ENCODE measurements at regions not wholly inside any gene's neighbourhood (a gene's known extent, or its start where the extent isn't known, plus 50 kb on each side); places are given as distances from the start of the nearest gene placed in this dataset.

DNA sequence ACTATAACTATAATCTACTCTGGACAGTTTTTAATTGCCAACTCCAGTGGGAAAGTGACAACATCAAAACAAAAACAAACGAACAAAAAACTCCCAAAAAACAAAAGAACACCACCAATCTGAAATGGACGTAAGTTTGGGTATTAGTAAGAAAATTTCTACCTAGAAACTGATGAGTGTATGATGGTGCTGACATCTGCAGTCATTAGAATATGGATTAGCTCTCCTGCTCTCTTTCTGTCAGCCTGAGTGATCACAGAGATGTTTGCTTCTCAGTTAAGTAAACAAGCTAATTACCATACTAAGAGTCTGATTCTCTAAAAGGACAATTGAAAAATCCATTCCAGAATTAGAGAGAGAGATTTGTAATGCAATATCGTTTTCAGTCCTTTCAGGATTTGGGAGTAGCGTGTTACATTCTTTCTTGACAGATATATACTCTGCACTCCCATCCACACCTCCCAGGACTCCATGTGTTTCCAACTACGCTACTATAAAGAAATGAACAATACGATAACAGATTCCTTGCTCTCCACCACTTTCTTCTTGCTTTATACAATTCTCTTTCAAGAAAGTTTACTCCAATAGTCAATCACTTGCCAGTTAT is 1347.4 kb upstream of the PIK3C3 start:
- DNase-seq: no peak

GRCh38 chr18:40606996-40607395 is 1348.0 kb upstream of the PIK3C3 start:
- no peak for DNase-seq

GRCh38 chr18:40583671-40584070 is 1371.4 kb upstream of the PIK3C3 start:
- no peak for DNase-seq

GRCh38 chr18:40582105-40582504 is 1372.9 kb upstream of the PIK3C3 start:
- DNase-seq: no peak

DNA sequence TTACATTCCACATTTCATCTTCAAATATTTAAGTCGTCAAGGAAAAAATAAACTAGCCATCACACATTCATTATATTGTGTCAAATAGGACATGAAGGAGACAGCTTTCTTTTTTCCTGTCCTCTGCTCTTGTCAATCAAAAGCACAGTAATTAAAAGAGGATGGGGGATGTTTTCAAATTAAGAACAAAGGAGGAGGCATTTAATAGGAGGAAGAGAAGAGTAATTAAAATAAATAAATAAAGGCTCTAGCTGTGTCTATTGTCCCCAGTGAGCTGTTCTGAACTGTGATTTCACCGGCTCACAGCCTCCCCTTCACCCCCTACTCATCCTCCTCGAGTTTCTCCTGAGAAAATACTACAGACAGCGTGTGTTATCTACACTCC is 1377.1 kb upstream of the PIK3C3 start:
- DNase-seq: no peak

DNA sequence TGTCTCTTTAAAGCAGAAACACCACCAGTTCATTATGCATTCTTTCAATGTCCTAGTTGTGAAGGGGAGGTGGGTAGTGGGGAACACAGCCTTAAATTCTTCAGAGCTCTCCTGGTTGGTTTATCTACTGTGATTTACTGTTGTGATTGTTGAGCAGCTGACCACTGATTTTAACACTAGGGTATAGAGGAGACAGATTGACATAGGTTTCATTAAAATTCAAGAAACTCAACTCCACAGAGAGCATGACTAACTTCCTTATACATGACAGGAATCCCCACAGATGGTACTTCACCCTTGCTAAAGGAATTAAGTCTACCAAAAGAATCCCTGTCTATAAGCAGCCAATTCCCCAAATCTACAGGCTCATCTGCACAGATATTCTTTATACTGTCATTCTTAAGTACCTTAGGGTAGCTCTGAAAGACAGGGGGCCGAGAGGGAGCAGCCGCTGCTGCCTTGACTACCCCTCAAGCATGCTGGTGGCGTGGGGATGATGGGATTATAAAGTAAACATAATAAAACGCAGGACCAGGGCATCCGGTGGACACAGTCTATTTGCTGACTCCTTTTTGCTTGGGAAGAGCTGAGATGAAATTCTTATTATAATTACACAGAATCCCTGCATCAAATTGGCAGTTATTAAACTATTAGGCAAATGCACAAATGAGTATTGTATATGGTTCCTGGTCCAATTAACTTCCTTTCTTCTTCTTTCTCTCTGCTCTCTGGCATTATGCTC is 1377.6 kb upstream of the PIK3C3 start:
- DNase-seq: no peak

GRCh38 chr18:40576507-40577115 is 1378.4 kb upstream of the PIK3C3 start:
- no peak for DNase-seq

- DNase-seq: no peak
These were observed 1384.4 kb upstream of the PIK3C3 start for GRCh38 chr18:40570615-40571014.

DNA sequence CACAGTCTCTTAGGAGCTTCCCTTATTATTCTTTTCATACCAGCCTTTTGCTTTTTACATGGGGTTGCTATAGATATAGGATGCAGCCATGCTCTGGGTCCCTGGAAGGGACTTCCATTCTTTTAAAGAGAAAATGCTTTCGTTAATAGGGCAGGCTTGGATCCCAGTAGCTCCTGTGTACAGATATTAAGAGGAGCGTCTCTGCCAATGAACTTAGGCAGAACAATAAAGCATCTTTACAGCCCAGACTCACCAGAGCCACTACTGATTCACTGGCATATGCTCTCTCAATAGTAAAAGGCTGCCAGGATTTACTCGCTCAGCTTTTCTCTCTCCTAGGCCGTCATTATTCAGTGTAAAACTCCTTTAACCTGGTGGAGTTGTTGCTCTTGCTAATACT is 1385.4 kb upstream of the PIK3C3 start:
- DNase-seq: no peak

GRCh38 chr18:40566510-40566844 is 1388.6 kb upstream of the PIK3C3 start:
- no peak for DNase-seq

DNA sequence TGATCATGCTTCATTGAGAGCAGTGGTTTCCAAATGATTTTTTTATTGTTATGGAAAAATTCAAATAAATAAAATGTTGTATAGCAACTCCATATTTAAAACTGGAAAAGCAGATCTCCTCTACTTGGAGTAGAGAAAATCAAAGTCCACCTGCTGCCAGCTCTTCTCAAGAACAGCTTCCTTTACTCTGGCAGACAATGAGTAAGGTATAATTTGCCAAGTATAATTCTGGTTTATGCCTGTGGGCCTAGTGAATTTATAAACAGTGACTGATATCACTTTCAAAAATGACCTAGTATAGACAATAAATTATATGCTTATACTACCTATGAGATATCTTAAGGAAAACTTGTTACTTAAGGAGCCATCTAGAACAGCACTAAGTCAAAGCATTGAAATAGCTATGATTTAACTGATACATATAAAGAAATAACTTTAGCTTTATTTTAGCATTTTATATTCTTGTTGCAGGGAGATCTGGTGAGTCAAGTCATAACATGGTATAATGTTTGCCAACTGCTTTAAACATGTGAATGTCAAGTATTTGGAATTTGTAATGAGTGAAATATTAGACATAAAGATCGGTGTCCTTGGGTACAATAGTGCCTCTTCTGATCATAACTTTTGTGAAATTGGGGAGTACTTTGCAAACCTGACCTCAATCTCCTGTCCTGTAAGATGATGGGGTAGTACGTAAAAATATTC is 1389.1 kb upstream of the PIK3C3 start:
- no peak for DNase-seq

DNA sequence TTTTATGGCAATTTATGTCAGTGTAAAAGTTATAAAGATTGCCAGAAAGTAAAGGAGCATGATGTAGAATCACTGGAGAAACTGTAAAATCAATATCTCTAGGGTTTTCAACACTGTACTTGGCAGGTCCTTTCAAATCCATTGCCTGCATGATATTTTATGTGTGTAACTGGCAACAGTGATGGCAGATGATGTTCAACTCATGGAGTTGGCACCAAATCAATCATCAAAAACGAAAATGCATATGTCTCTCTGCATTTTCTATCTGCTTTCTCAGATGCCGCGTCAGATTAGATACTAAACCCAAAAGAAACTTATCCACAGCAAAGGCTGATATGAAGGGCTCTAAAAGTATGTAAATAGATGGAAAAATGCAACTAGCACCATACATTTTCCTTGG is 1395.5 kb upstream of the PIK3C3 start:
- DNase-seq: no peak

DNA sequence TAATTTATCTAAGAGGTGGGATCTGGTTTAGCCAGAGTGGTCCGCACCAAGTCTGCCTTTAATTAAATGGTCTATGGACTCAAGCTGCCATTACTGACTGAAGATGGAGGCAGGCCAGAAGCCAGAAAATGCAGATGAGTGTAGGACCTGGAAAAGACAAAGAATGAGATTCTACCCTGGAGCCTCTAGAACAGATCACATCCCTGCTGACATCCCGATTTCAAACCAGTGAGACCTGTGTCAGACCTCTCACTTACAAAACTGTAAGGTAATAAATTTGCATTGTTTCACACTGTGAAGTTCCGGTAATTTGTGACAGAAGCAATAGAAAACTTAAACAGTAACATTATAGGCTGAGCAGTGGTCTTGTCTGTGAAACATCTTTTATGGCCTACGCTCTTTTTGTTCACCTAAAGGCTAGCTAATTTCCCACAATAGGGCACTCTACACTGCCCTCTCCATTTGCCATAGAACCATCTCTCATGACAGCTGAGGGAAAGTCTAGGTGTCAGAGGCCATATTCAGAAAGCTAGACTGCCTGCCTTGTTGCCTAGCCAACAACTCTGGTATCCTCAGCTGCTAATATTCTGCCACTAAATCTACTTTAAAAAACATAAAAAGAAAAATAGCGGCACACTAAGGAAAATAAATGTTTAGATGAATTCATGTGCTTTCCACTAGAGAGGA is 1396.2 kb upstream of the PIK3C3 start:
- DNase-seq: no peak

- DNase-seq: no peak
These were observed 1399.1 kb upstream of the PIK3C3 start for GRCh38 chr18:40555914-40556313.

DNA sequence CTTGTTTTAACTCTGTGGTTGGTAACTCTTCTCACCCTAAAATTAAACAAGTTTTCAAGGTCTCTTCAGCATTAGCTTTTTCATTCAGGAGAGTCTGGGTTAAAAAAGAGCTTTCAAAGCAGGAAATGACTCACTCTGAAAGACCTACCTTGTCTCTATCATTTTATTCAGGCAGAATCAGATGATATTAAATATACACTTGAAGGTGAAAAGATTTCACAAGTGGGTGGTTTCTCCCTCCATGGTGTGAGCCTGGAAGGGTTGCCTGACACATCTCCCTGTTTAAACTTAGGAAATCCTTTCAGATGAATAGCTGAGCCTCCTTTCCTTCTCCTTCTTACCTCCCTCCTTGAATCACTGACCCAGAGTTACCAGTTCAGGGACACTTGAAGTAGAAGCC is 1402.0 kb upstream of the PIK3C3 start:
- DNase-seq: no peak

GRCh38 chr18:40546875-40547274 is 1408.2 kb upstream of the PIK3C3 start:
- DNase-seq: no peak

GRCh38 chr18:40534723-40535122 is 1420.3 kb upstream of the PIK3C3 start:
- DNase-seq: no peak

GRCh38 chr18:40532046-40532445 is 1423.0 kb upstream of the PIK3C3 start:
- DNase-seq: no peak

DNA sequence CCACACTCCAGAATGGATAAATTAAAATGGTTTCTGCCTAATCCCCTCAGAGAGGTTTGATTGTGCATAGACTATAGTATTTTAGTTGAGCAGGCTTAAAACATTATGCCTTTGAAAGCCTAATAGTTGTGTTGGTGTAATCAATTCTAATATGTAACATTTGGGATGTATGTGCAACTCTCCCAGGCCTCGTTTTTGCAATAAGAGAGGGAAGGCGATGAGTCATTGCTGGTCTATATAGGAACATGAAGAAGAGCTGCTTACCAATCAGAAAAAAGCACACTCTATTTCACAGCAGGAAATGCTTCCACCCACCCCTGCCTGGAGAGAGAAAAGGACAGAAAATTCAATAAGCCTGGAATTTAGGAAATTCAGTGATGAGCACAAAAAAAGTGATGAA is 1424.0 kb upstream of the PIK3C3 start:
- no peak for DNase-seq

- peak; percentile 5 for DNase-seq
These were observed 1425.6 kb upstream of the PIK3C3 start for GRCh38 chr18:40529478-40529877.

GRCh38 chr18:40524881-40525280 is 1430.2 kb upstream of the PIK3C3 start:
- no peak for DNase-seq

DNA sequence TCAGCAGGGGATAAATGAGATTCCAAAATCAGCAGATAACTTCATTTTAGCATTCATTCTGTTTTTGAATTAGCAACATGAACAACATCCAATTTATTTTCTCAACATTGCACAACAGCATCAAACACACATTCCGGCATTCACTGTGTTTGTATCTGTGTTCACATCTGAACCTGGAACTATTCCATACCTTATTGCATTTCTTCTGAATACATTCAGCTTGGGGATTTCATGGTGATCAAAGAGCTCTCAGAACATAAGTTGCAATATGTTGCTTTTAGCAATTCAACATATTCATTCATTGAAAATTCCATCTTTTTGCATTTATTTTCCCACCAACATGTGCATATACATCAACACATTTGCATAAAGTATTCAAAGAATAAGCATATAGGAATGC is 1431.7 kb upstream of the PIK3C3 start:
- DNase-seq: no peak

- DNase-seq: no peak
These were observed 1454.0 kb upstream of the PIK3C3 start for GRCh38 chr18:40501026-40501425.

All from hematopoietic multipotent progenitor cell treated with erythropoietin and hydrocortisone succinate and interleukin-3 and kit ligand, for 6 days (in vitro differentiated cells).